ENCODE measurements at regions not wholly inside any gene's neighbourhood (a gene's known extent, or its start where the extent isn't known, plus 50 kb on each side); places are given as distances from the start of the nearest gene placed in this dataset.
"Not testable (repeated sequence)": the region's sequence is repeated elsewhere in the genome, so short reads cannot be mapped to it uniquely, and the experiment has no call there.

GRCh38 chr16:72455743-72456659, 284.0 kb upstream of the PMFBP1 start:
- no peak for DNase-seq (ENCODE audit: low read depth)

GRCh38 chr16:72453856-72454255, 281.9 kb upstream of the PMFBP1 start:
- DNase-seq (ENCODE audit: low read depth): not testable (repeated sequence)

- no peak for DNase-seq (ENCODE audit: low read depth)
Observed at GRCh38 chr16:72444696-72445095, 272.7 kb upstream of the PMFBP1 start.

DNA sequence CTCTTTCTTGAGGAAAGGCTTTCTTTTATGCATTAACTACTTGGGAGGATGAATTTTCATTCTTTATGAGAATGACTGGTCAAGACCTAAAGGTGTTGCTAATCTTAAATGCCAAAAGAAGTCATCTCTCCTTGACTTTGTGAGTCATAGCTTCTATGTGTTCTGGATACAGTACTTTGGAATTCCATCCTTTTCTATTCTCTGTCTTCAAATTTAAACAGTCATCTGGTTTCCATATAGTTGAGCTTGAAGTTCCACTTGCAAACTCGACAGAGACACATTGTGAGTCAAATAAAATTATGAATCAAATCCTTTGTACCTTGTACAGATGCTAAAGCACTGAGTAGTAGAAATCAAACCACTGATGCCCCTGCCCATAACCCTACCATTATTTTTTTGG, 271.9 kb upstream of the PMFBP1 start:
- DNase-seq (ENCODE audit: low read depth): no peak

DNA sequence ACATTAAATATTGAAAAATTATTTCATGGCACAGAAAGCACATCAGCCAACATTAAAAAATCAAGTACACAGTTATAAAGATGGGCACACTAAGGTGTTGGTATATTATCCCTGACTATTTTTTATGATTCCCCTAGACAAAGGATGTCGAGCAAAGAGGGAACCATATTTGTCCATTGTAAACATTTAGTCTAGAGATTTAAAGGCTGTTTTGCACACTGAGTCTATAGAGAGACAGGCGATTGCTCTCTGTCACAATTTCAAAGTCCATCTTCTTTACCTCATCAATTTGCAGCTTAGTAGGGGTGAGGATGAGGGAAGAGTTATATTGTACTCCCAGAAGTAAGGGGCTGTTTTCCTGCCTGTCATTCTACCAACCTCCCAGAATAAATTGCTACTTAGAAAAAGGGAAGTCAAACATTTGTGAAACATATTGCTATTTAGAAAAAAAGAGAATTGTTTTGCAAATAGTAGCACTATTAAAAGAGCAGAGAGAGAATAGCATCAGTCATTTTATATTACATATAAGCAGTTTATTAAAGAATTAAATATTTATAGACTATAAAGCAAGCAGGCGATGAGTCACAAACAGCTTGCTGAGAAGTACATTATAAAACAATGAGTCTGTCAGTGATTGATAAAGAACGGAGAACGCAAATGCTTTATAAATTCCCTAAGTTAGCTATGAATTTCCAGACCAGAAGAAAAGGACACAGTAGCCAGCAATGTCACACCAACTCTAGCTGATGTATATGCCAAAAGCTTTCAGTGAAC, 270.6 kb upstream of the PMFBP1 start:
- no peak for DNase-seq (ENCODE audit: low read depth)

DNA sequence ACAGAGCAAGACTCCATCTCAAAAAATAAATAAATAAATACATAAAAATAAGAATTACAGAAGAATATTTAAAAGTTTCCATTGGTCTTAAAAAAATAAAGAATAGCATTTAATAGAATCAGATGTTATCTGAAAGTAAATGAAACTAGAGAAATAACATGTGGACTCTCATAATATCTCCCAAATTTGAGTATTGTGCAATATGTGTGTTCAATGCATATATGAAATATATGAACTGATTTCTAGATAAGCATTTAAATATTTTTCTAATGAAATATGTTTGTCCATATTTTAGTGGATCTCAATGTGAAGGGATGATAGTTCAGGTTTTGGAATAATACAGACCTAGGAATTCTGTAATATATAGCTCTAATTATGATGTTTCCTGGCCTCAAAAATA, 265.9 kb upstream of the PMFBP1 start:
- no peak for DNase-seq (ENCODE audit: low read depth)

DNA sequence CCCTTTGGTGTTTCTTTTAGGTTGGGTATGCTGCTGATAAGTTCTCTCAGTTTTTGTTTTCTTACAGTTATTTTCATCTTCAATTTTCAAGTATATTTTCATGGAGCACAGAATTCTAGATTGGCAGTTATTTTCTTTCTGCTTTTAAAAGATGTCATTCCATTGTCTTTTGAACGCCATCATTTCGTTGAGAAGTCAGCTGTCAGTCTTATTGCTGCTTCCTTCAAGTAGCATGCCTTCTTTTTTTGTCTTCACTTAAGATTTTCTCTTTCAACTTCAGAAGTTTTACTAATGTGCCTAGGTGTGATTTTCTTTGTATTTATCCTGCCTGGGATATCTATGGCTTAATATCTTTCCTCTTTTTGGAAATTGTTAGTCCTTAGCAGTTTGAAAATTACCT, 262.2 kb upstream of the PMFBP1 start:
- no peak for DNase-seq (ENCODE audit: low read depth)

- DNase-seq (ENCODE audit: low read depth): no peak
Observed at GRCh38 chr16:72430121-72430520, 258.2 kb upstream of the PMFBP1 start.

DNA sequence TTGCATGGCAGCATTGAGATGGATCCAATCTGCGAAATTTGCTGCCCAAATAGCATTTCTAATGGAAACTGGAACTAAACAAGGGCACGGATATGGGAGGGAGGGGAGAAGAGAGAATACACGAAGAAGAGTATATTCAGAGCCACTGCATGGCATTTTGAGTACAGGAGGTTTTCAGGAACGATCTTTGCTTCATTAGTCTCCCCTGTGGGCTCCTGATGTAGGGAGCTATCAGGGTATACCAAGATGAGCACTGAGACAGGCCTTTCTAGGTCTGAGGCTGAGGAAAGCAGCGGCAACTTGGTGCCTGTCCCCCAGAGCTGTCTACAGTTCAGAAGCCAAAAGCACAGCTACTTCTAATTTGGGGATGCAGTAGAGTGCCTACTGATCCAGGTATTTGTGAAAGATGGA, 257.7 kb upstream of the PMFBP1 start:
- no peak for DNase-seq (ENCODE audit: low read depth)

- no peak for DNase-seq (ENCODE audit: low read depth)
Observed at GRCh38 chr16:72428681-72429376, 256.9 kb upstream of the PMFBP1 start.

DNA sequence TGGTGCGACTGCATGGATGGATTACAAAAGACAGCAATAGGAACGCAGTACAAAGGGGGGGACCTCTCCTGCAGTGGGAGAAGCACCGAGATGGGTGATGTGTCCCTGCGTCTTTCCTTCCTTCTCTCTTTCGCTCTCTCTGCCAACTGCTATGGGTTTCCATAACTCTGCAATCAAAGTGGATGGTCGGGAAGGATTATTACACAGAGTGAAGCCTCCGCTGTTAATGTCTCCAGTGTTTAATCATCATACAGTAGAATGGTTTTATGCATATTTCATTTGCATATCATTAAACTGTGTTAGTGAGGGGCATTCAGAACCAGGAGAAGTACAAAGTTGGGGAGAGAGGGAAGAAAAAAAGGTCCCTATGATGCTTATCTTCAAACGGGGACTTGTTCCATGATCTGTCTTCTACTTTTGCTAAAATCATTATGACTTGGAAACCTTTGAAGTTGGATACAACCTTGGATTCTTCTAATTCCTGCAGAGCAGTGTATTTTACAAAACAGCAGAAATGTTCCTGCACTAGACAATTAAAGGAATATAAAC, 255.9 kb upstream of the PMFBP1 start:
- no peak for DNase-seq (ENCODE audit: low read depth)

GRCh38 chr16:72427051-72427782, 255.3 kb upstream of the PMFBP1 start:
- no peak for DNase-seq (ENCODE audit: low read depth)

DNA sequence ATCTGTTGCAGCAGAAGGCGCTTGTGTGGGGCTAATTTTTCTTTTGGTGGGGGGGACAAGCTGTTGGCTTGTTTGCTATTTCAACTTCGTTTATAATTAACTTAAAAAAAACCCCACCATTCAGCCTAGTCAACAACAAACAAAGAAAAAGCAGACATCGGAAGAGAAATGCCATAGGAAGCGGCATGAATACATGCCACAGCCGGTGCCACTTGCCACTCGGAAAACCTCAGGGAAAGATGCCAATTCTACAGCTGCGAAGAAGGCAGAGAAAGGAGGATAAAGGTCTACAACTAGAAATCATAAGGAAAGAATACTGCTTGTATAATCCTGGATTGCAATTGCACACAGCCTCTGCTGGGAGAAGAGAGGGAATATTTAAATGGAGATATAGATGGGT, 254.4 kb upstream of the PMFBP1 start:
- no peak for DNase-seq (ENCODE audit: low read depth)

DNA sequence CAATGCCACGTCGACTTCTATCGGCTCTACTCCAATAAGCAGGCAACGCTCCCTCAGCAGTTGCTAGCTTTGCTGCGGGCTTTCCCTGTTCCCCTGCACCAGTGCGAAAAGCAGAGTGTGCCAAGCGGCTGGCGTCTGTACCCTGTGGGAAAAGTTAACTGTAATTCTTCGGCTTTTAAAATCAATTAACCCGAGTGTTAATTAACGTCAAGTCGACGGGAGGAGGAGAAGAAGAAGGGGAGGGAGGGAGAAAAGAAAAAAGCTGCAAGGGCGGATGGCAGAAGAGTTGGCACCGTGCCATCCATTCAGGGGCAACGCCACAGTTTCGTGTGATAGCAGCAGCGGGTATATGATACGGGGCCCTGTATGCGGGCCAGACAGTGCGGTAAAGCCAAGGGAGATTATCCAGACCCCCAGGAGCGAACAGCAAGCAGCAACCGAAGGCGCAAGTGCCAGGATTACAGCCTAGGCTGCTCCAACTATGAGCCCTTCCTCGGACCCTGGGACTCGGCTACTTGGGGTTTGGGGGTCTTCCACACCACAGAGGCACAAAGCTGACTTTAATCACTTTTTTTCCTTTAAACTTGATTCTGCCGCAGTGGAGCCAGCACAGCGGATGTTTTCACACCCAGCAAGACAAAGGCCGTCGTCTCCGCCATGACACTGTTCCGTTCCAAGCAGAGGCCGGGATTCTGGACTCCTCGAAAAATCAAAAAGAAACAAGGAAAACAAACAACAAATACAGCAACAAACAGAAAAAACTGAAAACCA, 253.8 kb upstream of the PMFBP1 start:
- no peak for DNase-seq (ENCODE audit: low read depth)

- no peak for DNase-seq (ENCODE audit: low read depth)
Observed at GRCh38 chr16:72424757-72425156, 252.8 kb upstream of the PMFBP1 start.

DNA sequence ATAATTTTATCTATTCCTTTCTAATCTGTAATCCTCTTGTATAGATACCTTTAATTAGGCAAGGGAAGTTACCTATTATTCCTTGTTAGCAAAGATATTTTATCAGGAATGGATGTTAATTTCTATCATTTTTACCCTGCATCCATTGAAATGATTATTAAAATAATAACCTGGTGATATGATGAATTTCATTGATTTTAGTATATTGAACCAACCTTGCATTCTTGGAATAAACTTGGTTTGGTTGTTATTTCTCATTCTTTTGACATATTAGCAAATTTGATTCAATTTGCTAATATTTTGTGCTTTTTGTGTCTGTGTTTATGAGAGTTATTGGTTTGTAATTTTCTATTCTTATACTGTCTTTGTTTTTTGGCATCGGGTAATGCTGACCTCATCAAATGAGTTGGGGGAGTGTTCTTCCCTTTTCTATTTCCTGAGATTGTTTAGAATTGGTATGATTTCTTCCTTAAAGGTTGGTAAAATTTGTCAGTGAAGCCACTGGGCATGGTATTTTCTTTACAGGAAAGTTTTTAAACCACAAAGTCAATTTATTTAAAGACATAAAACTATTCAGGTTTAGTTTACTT, 250.4 kb upstream of the PMFBP1 start:
- no peak for DNase-seq (ENCODE audit: low read depth)

- no peak for DNase-seq (ENCODE audit: low read depth)
Observed at GRCh38 chr16:72419638-72420037, 247.7 kb upstream of the PMFBP1 start.

DNA sequence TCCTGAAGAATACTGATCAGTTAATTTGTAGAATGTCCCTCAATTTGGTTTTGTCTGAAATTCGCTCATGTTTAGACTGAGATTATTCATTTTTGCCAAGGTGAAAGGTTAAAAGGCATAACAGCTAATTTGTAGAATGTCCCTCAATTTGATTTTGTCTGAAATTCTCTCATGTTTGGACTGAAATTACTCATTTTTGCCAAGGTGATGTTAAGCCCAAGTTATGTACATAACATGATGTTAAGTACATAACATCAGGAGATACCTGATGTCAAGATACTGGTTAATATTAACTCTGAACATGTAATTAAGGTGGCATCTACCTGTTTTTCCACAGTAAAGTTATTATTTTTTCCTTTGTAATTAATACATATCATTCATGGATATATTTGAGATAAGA, 243.4 kb upstream of the PMFBP1 start:
- no peak for DNase-seq (ENCODE audit: low read depth)

GRCh38 chr16:72410492-72410891, 238.5 kb upstream of the PMFBP1 start:
- DNase-seq (ENCODE audit: low read depth): no peak

DNA sequence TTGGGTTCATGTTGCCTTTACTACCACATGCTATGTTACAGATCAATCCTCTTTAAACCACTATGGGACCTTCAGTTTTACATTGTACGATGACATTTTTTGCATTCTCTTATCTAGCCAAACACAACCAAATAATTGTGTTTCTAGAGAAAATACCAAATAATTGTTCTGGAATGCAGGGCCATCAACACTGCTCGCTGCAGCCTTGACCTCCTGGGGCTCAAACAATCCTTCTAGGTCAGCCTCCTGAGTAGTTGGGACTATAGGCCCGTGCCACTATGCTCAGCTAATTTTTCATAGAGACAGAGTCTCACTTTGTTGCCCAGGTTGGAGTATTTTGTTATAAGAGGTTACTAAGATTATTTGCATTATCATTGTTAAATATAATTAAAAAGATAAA, 237.5 kb upstream of the PMFBP1 start:
- DNase-seq (ENCODE audit: low read depth): no peak

GRCh38 chr16:72406390-72406789, 234.4 kb upstream of the PMFBP1 start:
- DNase-seq (ENCODE audit: low read depth): no peak
